ENCODE measurements at regions not wholly inside any gene's neighbourhood (a gene's known extent, or its start where the extent isn't known, plus 50 kb on each side); places are given as distances from the start of the nearest gene placed in this dataset.

GRCh38 chr2:30095402-30095801 lies 51.4 kb upstream of the YPEL5 start:
- Histone ChIP-seq H3K4ac (ENCODE audit: low read depth, low read length) (no peak overlapping the region), H2BK15ac (ENCODE audit: low read depth, low read length) (no peak overlapping the region), H3K23me2 (ENCODE audit: insufficient read length, low read depth, low read length, poor library complexity, severe bottlenecking) (no peaks in the 10 kb centered on the region), H3K4me2 (ENCODE audit: insufficient read depth, insufficient read length, low read length) (no peak overlapping the region), H4K5ac (ENCODE audit: insufficient read length, low read depth, low read length) (no peak overlapping the region), H3K9me3 (ENCODE audit: control insufficient read depth, low read depth, low read length) (no peaks in the 10 kb centered on the region), H3K23ac (ENCODE audit: insufficient read length, low read depth, low read length) (no peak overlapping the region), H2AFZ (ENCODE audit: low read length) (no peak overlapping the region), H3K18ac (ENCODE audit: insufficient read length, low read depth, low read length) (no peak overlapping the region), H4K20me1 (ENCODE audit: control insufficient read depth, insufficient read depth, insufficient read length) (no peaks in the 10 kb centered on the region), H3K4me1 (ENCODE audit: insufficient read depth, low read length) (no peaks in the 10 kb centered on the region), H3K56ac (ENCODE audit: insufficient read length, low read depth, low read length) (no peak overlapping the region), H3K14ac (ENCODE audit: insufficient read depth, low read length) (no peak overlapping the region), H4K91ac (ENCODE audit: insufficient read length, low read depth, low read length) (no peak overlapping the region), H2BK5ac (ENCODE audit: insufficient read length, low read length) (no peak overlapping the region), H3T11ph (ENCODE audit: low read length) (no peak overlapping the region), H3K27ac (ENCODE audit: insufficient read length, low read depth, low read length) (no peak overlapping the region), H2BK120ac (ENCODE audit: low read depth, low read length, poor library complexity, severe bottlenecking) (no peak overlapping the region), H3K79me2 (ENCODE audit: insufficient read depth, low read length) (no peaks in the 10 kb centered on the region), H3K79me1 (ENCODE audit: insufficient read depth, low read depth, low read length, poor library complexity, severe bottlenecking) (no peaks in the 10 kb centered on the region), H3K27me3 (ENCODE audit: insufficient read depth, low read length) (no peaks in the 10 kb centered on the region), H3K9ac (ENCODE audit: extremely low read depth, insufficient read length, low read length) (no peak overlapping the region), H2BK20ac (ENCODE audit: low read depth, low read length, poor library complexity, severe bottlenecking) (no peak overlapping the region), H2AK5ac (ENCODE audit: insufficient read length, low read length) (no peak overlapping the region), H4K8ac (replicated peaks; ENCODE audit: insufficient read length, low read depth, low read length) (no peak overlapping the region), H2BK12ac (ENCODE audit: insufficient read length, low read depth, low read length) (no peak overlapping the region)
- Mint-ChIP-seq H3K9me3 (peaks cover 4 to 8% of the 10 kb centered on the region in 2 experiments; a peak in 4 of 5 replicates), H3K27me3 (ENCODE audit: low read depth) (peaks cover 15% of the 10 kb centered on the region), H3K4me3 (no peak overlapping the region), H3K36me3 (ENCODE audit: insufficient read depth in 1 of 3, low read depth in 3 of 3) (peaks cover 0 to 4% (median 2%) of the 10 kb centered on the region in 3 experiments; a peak in 3 of 7 replicates), H3K27ac (no peak overlapping the region), H3K4me1 (no peaks in the 10 kb centered on the region)
- DNase-seq, result no peak
- no peak for TF ChIP-seq CTCF (conservative IDR thresholded peaks at IDR 0.05)
- WGBS (ENCODE audit: extremely low coverage, insufficient read length, low lambda C conversion rate), result no CpG with 5 or more reads among the region's 7 CpGs
